Stimulated activated CD4-positive, alpha-beta T cell treated with anti-CD3 and anti-CD28 coated beads, Interleukin-1b, Interleukin-23, amount 100 ng/mL, for 48 hours (primary cell): ENCODE measurements at regions not wholly inside any gene's neighbourhood (a gene's known extent, or its start where the extent isn't known, plus 50 kb on each side); places are given as distances from the start of the nearest gene placed in this dataset.

Source experiments
- DNase-seq: peaks from one replicate; pipeline ENCODE4 v3.0.0-alpha.2; 2020

DNA sequence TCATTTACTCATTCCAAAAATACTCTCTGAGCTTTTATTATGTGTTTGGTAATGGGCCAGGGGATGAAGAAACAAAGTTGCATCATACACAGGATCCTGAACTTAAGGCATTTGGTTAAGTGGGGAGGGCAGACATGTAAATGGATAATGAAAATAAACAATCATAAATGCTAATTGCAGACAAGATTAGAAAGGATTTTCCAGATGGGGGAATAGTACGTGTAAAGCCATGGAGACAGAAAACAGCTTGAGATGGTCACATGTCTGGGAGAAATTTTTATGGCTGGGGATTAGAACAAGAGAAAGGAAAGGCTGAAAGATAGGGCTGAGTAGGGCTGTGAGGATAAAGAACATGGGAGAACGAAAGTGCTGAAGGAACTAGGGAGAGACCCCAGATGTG, 534.3 kb upstream of the LARGE1 start:
- DNase-seq = no peak

DNA sequence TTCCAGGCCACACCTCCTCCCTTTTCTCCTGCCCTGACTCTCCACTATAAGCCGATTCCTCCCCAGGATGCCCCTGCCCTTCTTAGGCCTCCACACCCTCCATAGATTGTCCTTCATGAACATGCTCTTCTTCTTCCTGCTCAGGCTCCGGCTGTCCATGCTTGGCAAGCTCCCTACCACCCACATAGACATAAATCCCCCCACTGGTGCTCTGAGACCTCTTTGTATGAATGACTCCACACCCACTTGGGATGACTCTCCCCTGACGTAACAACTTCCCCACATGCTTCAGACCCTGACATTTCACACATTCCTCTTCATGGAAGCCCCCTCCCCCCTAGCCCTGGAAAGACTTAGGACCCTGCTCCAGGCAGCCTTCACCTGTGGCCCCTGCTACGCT, 542.5 kb upstream of the LARGE1 start:
- DNase-seq = no peak

DNA sequence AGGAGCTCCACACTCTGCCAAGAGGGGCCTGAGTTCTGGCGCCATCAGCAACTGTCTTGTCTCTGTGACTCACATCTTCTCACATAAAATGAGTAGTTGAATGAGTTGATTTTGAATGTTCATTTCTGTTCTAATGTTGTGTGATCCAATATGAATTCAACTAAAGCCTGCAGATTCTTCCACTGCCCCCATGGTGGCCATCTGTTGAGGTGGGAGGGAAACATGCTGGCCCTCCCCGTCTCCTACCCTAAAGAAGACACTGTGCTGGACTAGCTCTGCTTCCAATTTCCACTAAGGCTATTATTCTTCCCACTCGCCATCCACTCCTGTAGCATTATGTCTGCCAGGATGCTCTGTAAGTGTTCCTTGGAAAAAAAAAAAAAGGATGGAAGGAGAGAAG, 555.6 kb upstream of the LARGE1 start:
- no peak for DNase-seq

DNA sequence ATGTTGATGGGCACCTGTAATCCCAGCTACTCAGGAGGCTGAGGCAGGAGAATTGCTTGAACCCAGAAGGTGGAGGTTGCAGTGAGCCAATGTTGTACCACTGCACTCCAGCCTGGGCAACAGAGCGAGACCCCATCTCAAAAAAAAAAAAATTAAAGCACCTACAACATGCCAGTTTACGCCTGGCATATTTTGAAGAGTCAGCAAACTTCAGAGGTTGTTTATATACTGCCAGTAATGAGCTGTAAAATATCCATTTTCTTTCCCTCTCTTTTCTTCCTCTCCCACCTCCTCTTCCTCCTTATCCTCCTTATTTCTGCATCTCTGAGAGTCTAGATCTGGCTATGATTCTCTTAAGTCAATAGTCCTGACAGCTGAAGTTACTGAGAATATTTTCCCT, 556.5 kb upstream of the LARGE1 start:
- no peak for DNase-seq

DNA sequence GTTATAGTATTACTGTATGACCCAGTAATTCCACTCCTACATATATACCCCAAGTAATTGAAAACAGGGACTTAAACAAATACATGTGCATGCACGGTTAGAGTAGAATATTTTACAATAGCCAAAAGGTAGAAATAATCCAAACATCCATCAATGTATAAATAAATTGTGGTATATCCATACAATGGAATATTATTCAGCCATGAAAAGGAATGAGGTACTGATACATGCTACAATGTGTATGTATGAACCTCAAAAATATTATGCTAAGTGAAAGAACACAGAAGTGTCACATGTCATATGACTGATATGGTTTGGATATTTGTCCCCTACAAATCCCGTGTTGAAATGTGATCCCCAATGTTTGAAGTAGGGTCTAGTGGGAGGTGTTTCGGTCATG, 560.8 kb upstream of the LARGE1 start:
- DNase-seq = no peak

DNA sequence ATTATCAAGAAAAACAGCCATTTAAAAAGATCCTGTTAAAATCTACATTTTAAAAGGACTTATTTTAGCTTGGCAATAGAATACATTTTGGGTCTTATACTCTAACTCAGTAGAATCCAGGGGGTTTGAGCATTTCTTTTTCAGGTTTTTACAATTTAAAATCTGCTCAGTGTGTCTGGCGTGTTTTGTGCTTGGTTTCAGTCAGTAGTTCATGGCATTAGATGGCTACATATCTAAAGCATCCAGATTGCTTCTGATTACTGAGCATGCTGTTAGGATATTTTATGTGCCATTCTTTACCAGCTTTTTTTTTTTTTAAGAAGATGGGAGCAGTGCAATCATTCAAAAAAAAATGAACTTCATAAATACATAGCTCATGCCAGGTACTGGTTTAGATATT, 566.1 kb upstream of the LARGE1 start:
- no peak for DNase-seq

DNA sequence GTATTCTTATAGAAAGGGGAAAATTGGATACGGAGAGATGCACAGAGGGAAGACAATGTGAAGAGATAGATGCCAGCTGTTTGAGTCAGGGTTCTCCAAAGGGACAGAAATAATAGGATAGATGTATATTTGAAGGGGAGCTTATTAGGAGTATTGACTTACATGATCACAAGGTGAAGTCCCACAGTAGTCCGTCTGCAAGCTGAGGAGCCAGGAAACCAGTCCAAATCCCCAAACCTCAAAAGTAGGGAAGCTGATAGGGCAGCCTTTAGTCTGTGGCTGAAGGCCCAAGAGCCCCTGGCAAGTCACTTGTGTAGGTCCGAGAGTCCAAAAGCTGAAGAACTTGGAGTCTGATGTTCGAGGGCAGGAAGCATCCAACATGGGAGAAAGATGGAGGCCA, 569.6 kb upstream of the LARGE1 start:
- no peak for DNase-seq

DNA sequence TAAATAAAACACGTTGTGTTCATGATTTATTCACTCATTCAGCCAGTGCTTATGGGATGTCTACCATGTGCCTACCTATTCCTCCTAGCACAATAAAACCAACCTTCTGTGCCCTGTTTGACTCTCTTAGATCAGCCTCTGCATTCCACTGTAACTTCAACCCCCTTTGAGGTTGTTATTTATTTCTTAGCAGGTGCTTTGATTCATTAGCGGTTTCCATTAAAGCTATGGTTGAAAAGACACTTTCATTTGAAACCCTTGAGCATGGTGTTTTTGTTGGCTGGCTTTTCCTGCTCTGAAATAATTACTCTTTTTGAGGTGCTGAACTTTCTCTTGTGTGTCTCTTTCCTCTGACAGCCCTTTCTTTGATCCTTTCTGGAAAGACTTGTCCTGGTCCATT, 570.6 kb upstream of the LARGE1 start:
- DNase-seq = no peak

DNA sequence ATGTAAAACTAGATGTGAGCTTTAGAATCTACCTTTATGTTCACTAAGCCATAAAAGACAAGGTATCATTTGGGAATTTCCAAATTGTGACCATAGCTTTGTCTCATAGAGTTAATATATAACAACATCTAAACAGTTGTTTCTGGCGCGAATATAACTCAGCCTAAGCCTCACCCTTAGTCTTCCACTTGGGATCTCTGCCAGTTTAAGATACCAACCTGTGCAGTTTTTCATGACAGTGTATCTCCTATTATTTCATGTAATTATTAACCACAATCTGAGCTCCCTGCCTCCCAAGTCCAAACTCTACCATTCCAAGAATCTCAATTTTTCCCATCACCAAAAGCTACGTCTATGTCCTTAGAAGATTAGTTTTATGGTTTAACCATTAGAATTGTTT, 572.5 kb upstream of the ISX start:
- no peak for DNase-seq

DNA sequence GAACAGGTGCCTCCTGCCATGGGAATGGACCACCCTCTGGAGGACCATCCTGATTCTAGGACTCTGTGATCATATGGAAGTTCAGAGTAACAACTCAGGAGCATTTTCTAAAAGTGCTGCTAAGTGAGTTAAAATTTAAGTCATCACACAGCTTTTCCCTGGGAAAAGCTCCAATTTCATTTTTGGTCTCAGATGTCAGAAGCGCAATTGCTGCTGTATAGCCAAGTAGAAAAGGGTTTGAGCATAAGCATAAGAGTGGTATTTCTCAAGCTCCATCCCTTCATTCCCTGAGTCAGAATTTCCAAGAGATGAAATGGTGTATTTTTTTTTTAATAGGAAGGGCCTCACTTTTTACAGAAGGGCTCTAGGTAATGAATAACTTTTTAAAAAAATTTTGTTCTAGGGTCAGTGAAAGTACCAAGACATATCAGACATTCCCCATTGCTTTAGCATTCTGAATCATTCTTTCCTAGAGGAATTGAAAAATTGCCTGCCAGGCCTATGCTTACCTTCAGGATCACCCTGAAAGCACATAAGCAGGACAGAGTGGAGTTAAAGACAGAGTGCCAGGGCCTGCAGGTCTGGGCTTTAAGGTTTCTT, 564.5 kb upstream of the ISX start:
- DNase-seq = no peak

DNA sequence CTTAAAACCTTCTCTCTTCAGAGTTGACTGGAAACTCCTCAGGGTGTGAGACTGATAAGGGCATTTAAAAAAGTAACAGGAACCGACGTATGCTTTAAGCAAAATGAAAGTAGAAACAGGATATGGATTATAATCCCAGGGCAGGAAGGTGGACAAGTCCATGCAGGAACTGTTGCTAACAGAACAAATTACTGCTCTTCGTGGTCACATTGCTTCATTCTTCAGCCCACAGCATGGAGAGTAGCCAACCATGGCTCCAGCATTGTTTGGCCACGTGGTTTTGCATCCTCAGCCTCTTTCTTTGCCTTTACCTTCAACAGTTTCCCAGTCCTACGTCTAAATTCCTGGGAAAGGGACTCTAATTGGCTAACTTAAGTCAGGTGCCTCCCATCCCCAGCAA, 563.1 kb upstream of the ISX start:
- no peak for DNase-seq

DNA sequence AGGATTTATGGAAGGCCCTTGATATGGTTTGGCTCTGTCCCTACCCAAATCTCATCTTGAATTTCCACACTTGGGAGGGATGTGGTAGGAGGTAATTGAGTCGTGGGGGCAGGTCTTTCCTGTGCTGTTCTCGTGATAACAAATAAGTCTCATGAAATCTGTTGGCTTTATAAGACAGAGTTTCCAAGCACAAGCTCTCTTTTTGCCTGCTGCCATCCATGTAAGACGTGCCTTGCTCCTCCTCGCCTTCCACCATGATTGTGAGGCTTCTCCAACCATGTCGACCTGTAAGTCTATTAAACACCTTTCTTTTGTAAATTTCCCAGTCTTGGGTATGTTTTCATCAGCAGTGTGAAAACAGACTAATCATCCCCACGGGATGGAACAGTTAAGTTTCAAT, 557.2 kb upstream of the ISX start:
- DNase-seq = no peak

DNA sequence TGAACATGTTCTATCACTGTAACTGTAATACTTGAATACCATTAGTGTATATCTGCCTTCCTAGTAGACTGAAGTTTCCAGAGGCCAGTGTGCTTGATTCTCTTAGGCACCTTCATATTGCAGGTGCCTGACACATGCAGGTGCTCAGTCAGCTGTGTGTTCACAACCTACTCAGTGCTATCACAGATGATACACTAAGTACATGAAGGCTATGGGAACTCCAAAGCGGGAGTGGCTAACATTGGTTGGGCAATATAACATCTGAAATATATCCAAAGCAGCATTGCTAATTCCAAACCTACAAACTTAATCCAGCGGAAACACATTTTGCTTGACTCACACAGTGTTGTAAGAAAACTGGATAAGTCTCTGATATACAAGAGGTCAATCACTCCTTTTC, 539.3 kb upstream of the ISX start:
- DNase-seq = no peak

DNA sequence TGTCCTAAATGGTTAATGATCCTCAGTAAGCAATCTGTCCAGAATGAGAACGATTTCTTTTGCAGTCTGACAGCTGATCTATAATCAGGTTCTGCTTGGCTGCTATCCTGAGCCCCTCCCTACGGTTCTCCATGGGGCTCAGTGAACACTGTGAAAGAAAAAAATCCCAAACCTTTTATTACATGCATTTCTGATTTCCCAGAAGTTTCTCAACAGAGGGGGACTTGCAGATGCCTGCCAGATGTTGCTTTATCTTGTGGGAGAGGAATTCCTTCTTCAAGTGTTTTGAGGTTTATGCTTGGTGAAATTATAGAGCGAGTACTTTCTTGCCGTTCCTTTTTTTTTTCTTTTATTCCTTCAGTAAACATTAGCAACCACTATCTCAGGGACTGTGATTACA, 531.9 kb upstream of the ISX start:
- no peak for DNase-seq

DNA sequence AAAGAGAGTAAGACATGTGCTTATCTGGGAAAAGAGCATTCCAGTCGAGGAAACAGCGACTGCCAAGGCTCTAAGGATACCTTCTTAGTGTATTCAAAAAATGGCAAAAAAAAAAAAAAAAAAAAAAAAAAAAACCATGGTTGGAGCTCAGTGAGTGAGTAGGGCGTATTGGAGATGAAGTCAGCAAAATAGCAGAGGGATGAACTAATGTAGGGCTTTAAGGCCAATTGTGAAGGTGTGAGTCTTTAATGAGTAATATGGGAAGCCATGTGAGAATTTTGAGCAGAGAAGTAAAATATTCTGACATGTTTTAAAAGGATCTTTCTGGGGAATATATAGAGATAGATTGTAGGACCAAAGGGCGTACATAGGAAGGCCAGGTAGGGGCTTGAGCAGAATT, 498.6 kb upstream of the ISX start:
- no peak for DNase-seq

DNA sequence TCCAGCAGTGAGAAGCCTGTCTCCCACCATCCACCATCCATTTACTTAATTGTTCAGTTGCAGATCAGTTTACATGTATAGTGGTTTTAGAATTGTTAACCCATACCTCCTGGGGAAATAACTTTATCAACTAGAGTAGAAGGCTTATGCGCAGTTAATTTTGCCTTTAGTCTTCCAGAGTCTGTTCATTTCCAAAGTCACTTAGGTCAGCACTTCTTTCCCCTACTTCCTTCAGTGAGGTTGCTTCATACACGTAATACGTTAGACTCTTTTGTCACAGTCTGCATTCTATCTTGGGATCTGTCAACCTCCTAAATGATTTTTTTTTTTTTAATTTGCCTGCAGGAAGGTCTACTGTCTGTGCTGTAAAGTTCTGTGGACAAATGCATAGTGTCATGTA, 495.6 kb upstream of the ISX start:
- DNase-seq = no peak

DNA sequence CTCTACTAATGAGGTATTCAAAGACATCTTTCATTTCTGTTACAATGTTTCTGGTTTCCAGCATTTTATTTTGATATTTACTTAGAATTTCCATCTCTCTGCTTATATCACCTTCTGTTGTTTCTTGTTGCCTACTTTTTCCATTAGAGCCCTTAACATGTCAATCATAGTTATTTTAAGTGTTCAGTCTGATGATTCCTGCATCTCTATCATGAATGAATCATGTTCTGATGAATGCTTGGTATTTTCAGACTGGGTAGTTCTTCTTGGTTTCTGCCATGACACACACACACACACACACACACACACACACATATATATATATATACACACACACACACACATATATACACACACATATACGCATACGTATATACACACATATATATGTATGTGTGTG, 486.4 kb upstream of the ISX start:
- DNase-seq = no peak

DNA sequence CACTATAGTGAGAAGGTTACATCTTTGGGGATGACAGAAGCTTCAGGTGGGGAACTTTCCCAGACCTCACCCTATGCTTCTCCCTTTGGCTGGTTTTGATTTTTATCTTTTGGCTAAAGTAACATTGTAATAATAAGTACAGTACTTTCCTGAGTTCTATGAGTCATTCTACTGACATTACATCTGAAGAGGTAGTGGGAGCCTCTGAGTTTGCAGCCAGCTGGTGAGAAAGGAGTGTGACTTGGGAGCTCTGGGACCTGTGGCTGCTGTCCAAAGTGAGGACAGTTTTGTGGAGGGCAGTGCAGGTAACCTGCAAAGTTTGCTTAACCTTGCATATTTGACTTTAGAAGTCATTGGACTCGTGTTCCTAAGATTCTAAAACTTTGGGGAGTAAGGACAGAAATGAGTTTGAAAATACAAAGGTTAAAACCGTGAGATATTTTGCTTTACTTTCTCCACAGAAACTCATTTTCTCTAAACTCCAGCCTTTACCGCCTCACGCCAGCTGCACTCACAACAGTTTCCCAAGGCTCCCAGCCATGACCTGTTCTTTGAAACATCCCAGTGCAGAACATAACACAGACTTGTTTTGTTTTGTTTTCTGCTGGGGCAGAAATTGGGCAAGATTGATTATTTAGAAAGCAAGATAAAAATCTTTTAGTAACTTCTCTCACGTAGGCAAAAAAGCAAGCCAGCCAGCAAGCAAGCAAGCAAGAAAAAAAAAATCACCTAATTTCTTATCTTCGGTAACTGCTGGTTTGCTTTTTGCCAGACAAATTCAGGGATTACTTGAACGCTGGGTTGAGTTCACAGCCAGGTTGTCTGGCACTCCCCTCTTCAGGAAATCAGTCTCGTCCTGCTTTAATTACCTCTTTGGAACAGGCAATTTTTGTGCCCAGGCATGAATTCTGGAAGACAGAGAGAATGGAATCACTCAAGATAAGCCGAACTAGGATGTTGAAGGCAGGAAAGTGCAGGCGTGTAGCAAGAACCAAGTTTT, 478.3 kb upstream of the ISX start:
- DNase-seq = no peak

DNA sequence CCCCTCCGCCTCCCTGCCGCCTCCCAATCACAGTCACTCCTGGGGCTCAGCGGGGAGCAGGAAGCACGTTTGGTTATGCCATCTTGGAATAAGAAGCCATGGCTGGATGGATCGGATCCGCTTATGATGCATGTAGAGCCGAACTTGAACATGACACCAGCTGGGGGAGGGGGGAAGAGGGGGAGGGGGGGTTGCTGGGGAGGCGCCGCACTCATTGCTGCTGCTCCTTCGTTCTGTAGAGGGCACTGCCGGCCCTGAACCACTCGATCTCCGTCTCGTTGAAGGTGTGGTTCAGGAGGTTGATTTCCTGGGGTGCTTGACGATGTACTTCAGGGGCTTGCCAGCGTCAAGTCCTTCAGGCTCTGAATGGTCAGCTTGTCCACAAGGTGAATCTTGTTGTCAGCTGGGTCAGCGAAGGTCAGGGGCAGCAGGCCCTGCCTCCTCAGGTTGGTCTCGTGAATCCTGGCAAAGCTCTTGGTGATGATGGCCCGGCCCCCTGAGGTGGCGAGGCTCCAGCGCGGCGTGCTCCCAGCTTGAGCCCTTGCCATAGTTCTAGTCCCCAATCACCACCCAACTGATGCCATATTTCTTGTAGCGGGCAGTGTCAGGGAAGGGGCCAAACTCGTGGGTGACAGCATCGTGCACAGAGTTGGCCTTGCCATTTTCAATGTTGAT, 476.9 kb upstream of the ISX start:
- no peak for DNase-seq

DNA sequence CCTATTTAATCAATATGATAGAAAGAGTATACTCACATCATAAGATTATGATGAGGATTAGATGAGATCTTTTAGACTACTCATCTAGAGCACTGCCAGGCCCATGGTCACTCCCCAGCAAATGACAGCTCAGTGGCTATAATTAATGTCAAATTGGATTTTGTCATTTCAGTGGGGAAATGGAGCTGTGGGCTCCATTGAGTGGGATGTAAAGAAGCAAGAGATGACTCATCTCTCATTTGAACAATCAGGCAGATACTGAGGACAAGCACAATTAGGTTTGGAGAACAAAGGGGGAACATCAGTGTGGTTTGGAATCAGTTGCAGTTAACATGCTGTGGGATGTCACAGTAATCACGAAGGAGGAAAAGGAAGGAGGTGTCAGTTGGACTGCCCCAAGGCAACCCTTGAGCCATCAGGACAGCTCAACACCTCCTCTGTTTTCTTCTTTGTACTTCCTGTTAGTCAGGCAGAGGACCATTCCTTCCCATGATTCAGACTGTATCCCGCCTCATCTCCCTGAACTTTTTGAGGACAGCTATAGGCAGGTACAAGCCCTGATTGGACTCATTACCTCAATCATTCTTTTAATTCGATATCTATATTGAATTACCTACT, 473.7 kb upstream of the ISX start:
- DNase-seq = no peak

DNA sequence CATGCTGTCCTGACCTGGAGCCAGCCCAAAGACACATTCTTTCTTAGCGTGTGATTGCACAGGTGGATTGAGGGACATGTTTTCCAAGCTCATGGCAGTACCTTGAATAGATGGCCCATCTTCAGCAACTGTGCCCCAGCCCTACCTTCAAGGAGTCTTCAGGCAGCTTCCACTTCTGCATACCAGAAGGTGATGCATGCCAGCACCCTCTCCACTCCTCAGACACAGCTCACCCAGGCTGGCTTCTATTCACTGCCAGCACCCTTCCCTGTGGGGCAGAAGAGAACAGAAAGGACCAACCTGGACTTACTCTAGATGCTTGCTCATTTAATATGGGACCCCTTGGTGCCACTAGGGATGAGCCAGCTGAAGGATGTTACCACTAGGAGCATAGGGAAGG, 466.4 kb upstream of the ISX start:
- DNase-seq = no peak

DNA sequence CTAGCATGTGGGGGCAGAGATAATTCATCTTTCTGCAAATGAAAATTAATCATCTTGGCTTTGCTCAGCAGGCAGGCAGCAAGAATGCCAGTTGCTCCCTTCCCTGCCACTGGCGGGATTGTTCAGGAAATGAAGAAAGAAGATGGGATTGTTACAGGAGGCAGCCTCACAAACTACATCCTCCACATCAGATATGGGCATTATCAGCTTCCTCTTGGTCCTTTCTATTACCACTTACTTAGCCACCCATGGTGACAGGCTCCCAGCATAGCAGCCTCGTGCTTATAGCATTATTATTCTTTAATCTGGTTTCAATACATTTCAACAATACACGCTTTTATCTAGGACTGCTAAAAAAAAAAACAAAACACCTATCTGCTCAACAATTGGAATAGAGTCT, 461.6 kb upstream of the ISX start:
- no peak for DNase-seq

DNA sequence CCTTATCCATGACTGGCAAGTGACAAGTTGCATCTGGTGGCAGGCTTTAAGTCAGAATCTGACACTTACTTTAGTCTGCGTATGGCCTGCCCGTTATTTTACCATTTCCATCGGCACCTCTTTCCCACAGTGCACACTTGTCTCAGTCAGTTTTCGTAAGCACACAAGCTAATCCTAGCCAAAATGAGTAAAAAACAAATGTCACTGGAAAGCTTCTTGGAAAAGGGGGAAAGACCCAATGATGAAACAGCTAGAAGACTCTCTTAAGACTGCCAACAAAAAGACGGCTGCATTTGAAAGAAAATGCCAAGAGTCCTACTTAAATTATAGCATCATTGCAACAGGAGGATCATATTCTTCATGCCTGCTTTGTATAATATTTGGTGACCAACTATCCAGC, 457.9 kb upstream of the ISX start:
- DNase-seq = no peak
